ENCODE measurements at regions not wholly inside any gene's neighbourhood (a gene's known extent, or its start where the extent isn't known, plus 50 kb on each side); places are given as distances from the start of the nearest gene placed in this dataset.

GRCh38 chr19:31601855-31602254 is 252.6 kb upstream of the TSHZ3 start:
- no peak for DNase-seq (ENCODE audit: low spot score)

DNA sequence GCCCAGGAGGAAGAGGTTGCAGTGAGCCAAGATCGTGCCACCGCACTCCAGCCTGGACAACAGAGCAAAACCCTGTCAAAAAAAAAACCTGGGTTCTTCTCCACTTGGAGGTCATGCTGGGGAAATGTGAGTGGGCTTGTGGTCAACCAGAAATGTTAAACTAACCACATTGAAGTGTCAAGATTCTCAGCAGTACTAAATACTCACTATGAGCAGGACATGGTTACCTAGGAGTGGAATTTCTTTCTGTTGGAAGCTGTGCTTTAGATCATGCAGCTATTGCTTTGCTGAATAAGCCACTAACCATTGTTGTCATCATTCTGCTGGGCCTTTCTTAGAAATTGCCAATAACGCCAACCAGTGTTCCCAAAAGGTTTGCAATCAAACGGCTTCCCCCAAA is 253.3 kb upstream of the TSHZ3 start:
- no peak for DNase-seq (ENCODE audit: low spot score)

- DNase-seq (ENCODE audit: low spot score), result no peak
These were observed 255.3 kb upstream of the TSHZ3 start for GRCh38 chr19:31604493-31605040.

DNA sequence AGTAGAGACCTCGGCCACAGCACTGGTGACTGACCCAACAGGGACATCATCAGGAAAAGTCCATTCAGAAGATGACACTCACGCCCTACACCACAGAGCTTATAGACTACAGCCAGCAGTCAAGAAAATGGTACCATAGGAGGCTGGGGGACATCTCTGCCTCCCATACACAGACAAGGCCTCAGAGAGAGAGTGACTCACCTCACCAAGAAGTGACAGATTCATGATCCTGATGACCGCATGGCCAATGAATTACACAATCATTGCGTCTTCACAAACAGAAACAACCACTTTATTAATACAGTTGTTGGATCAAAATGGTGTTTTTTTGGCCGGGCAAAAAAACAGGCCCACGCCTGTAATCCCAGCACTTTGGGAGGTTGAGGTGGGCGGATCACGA is 260.8 kb upstream of the TSHZ3 start:
- no peak for DNase-seq (ENCODE audit: low spot score)

GRCh38 chr19:31611046-31611877 is 262.0 kb upstream of the TSHZ3 start:
- no peak for DNase-seq (ENCODE audit: low spot score)

- no peak for DNase-seq (ENCODE audit: low spot score)
These were observed 263.6 kb upstream of the TSHZ3 start for GRCh38 chr19:31612873-31613272.

GRCh38 chr19:31613683-31614219 is 264.5 kb upstream of the TSHZ3 start:
- DNase-seq (ENCODE audit: low spot score), result no peak

- no peak for DNase-seq (ENCODE audit: low spot score)
These were observed 266.8 kb upstream of the TSHZ3 start for GRCh38 chr19:31616031-31616430.

DNA sequence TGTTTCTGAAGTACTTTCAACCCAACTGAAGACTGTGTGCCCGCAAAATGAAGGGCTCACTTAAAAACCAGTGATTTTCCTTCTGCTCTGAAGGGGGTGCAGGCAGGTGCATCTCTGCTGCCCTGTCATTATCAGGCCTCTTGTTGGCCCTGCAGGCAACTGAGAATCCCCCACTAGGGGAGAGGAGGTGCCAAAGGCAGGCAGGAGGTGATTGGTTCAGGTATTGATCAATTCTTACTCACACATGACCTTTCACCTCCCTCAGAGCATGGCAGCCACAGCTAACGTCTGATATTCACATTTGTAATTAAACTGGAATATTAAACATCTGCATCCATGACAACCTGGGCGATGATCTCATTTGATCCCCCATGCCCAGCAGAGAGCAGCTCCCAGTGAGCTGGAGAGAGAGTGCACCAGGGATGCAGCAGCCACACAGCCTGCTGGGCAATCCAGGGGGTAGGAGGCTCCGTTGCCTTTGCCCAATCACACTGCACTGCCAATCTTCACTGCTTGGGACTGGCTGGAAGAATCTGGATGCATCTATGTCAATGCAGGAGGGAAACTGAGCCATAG is 267.9 kb upstream of the TSHZ3 start:
- DNase-seq (ENCODE audit: low spot score), result no peak

- DNase-seq (ENCODE audit: low spot score), result no peak
These were observed 275.8 kb upstream of the TSHZ3 start for GRCh38 chr19:31625056-31625455.

DNA sequence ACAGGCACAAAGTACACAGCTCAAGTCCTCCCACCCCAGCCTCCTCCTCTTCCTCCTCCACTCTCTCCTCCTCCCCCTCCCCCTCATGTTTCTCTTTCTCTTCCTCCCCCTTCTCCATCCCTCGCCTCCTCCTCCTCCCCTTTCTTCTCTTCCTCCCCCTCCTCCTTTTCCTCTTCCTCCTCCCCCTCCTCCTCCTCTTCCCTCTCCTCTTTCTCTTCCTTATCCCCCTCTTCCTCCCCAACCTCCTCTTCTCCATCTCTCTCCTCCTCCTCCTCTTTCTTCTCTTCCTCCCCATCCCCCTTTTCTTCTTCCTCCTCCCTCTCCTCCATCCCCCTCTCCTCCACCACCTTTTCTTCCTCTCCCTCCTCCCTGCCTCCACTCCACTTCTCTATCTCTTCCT is 276.3 kb upstream of the TSHZ3 start:
- no peak for DNase-seq (ENCODE audit: low spot score)

DNA sequence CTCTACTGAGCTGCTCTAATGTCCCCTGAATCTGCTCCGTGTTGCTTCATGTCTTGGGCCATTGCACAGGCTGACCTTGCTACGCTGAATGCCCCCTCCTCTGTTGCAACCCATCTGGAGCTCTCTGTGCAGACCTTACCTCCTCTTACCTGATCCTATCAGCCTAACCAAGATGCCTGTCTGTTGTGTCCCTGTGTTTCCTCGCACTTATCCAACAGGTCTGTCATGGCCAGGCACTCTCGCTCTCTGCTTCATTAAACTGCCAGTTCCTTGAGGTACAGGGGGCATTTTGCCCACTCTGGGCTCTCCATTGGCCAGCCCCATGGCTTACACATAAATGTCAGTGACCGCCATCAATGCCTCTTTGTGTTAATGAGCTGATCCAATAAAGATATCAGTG is 277.7 kb upstream of the TSHZ3 start:
- no peak for DNase-seq (ENCODE audit: low spot score)

GRCh38 chr19:31627620-31628365 is 278.6 kb upstream of the TSHZ3 start:
- DNase-seq (ENCODE audit: low spot score), result no peak

GRCh38 chr19:31629579-31630363 is 280.5 kb upstream of the TSHZ3 start:
- no peak for DNase-seq (ENCODE audit: low spot score)

- no peak for DNase-seq (ENCODE audit: low spot score)
These were observed 283.8 kb upstream of the TSHZ3 start for GRCh38 chr19:31633014-31633413.

- no peak for DNase-seq (ENCODE audit: low spot score)
These were observed 290.1 kb upstream of the TSHZ3 start for GRCh38 chr19:31639306-31639705.

DNA sequence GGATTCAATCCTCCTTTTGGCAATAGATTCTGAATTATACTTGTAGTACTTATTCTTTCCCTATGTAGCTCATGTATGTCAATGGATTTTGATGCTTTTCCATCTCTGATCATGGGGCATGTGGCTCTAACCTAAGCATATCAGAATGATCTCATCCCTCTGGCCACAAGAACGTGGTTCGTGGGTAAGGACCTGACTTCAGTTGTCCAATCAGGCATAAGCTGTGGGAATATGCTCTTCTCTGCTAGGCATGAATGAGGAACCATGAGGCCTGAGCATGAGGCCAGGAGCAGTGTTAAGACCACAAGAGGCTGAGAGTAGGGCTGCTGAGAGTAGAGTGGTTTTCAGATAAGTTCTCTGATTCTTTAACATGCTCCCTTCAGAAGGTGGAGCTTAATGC is 292.4 kb upstream of the TSHZ3 start:
- no peak for DNase-seq (ENCODE audit: low spot score)

GRCh38 chr19:31648347-31648746 is 299.1 kb upstream of the TSHZ3 start:
- DNase-seq (ENCODE audit: low spot score), result no peak

DNA sequence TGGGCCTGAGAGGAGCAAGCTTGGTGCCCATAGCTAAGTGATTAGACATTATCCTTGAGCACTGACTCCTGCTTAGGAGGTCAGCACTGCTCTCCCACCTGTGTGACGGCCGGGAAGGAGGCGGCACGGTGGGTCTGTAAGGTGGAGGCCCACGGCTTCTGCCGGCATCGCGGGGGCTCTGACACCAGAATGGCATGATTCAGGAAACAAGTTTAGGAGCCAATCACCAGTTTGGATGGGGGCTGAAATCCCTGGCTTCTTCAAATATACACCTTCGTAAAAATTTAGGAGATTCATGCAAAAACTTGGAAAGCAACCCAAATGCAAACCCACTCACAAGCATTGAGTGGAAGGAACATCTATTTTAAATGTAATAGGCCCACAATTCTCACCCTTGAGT is 307.3 kb upstream of the TSHZ3 start:
- no peak for DNase-seq (ENCODE audit: low spot score)

- DNase-seq (ENCODE audit: low spot score), result no peak
These were observed 310.0 kb upstream of the TSHZ3 start for GRCh38 chr19:31658993-31659896.

GRCh38 chr19:31659897-31660210 is 310.6 kb upstream of the TSHZ3 start:
- DNase-seq (ENCODE audit: low spot score), result no peak

Data from GM03348 (cell line).